K562 (cell line): ENCODE measurements at regions not wholly inside any gene's neighbourhood (a gene's known extent, or its start where the extent isn't known, plus 50 kb on each side); places are given as distances from the start of the nearest gene placed in this dataset.

Experiments used
- ATAC-seq: fragments of 200-7000 bp; cut with Tn5 transposase; 3 replicates; pipeline ENCODE4 v1.9.1; 2020; ENCODE audit warnings: moderate library complexity
- BruUV-seq: library from RNA; stranded (reverse); fragments of 400-500 nt; replicated peaks from 2 replicates; lab custom pipeline; 2021; lab: Mats Ljungman, UMichigan
- CTCF ChIA-PET: fragments of 300-600 bp; formaldehyde crosslinking; extraction: SDS; loops from one replicate; lab custom pipeline; 2021; ENCODE audit warnings: low intra/inter-chr PET ratio; lab: Yijun Ruan, JAX
- POLR2A ChIA-PET: fragments of 300-600, 350-650 bp; sonication (Branson Sonifier 250); formaldehyde crosslinking; extraction: SDS; loops from one replicate; lab custom pipeline; 2021; ENCODE audit warnings: antibody characterized with exemption, inconsistent platforms; lab: Yijun Ruan, JAX
- DNase-seq, 4 experiments: peaks; one replicate each; pipeline versions ENCODE4 v3.0.0 to v3.0.0-alpha.2; 2011 to 2018; ENCODE audit warnings: low spot score in 3 of 4, mixed read lengths in 3 of 4; ENCODE audit errors: extremely low read depth in 1 of 4
- FAIRE-seq: peaks from 2 replicates; lab custom pipeline; 2011; peaks lifted over from hg19 to GRCh38; lab: Jason Lieb, UNC
- H2AFZ ChIP-seq: 2 replicates; pipeline ENCODE4 v1.6.0; 2011; ENCODE audit warnings: low read depth, low read length, control low read depth, inconsistent platforms
- H3K27ac ChIP-seq: fragments of 200-600 bp; 3 replicates; pipeline ENCODE4 v1.8.0; 2011; ENCODE audit warnings: low read depth, mild to moderate bottlenecking, control low read depth, inconsistent platforms, low read length, moderate library complexity, mixed read lengths; ENCODE audit errors: extremely low read depth
- H3K27me3 ChIP-seq, 2 experiments: fragments of 300-600 bp in 1 of 2; 2 replicates in 1 of 2; 3 replicates in 1 of 2; pipeline versions ENCODE4 v1.6.0 to v1.8.0; 2011; ENCODE audit warnings: inconsistent platforms in 2 of 2, low read length in 2 of 2, mild to moderate bottlenecking in 1 of 2, mixed read lengths in 1 of 2, moderate library complexity in 1 of 2; ENCODE audit not compliant: control insufficient read depth in 2 of 2, insufficient read depth in 2 of 2
- H3K36me3 ChIP-seq: fragments of 300-600 bp; 3 replicates; pipeline ENCODE4 v1.8.0; 2011; ENCODE audit warnings: mild to moderate bottlenecking, low read length, inconsistent platforms; ENCODE audit not compliant: control insufficient read depth, insufficient read depth
- H3K4me1 ChIP-seq, 2 experiments: fragments of 200-600 bp in 1 of 2; replicated peaks in 1 of 2; 2 replicates in 1 of 2; 3 replicates in 1 of 2; pipeline versions ENCODE4 v1.5.1 to v1.8.0; 2011; ENCODE audit warnings: inconsistent platforms in 2 of 2, low read length in 2 of 2, mild to moderate bottlenecking in 1 of 2, mixed read lengths in 1 of 2, moderate library complexity in 1 of 2; ENCODE audit not compliant: control insufficient read depth in 2 of 2, insufficient read depth in 2 of 2
- H3K4me2 ChIP-seq: 2 replicates; pipeline ENCODE4 v1.6.1; 2011; ENCODE audit warnings: low read length, control low read depth, inconsistent platforms, mixed read lengths; ENCODE audit not compliant: insufficient read depth
- H3K4me3 ChIP-seq: fragments of 200-600 bp; sonication (generic), shearing (Covaris generic); 2 replicates; pipeline ENCODE4 v1.5.1; 2016; ENCODE audit warnings: control low read depth, inconsistent platforms
- H3K79me2 ChIP-seq: fragments of 200-600 bp; 3 replicates; pipeline ENCODE4 v1.8.0; 2011; ENCODE audit warnings: low read length, inconsistent platforms; ENCODE audit not compliant: control insufficient read depth, insufficient read depth
- H3K9ac ChIP-seq, 2 experiments: 2 replicates each; pipeline versions ENCODE4 v1.6.0 to v1.6.1; 2011; ENCODE audit warnings: low read depth in 2 of 2, low read length in 2 of 2, control low read depth in 1 of 2, inconsistent platforms in 1 of 2, mild to moderate bottlenecking in 1 of 2, mixed read lengths in 1 of 2; ENCODE audit not compliant: insufficient read depth in 1 of 2
- H3K9me1 ChIP-seq: one replicate; pipeline ENCODE4 v1.6.0; 2011; ENCODE audit warnings: inconsistent platforms, mild to moderate bottlenecking, low read length, moderate library complexity; ENCODE audit not compliant: control insufficient read depth, insufficient read depth
- H3K9me3 ChIP-seq: replicated peaks from 2 replicates; pipeline ENCODE4 v1.5.1; 2011; ENCODE audit warnings: low read depth, low read length, inconsistent platforms; ENCODE audit not compliant: control insufficient read depth, insufficient read depth
- H4K20me1 ChIP-seq: replicated peaks from 2 replicates; pipeline ENCODE4 v1.6.1; 2011; ENCODE audit warnings: low read length, inconsistent platforms, mixed read lengths; ENCODE audit not compliant: control insufficient read depth, insufficient read depth
- ATF7 ChIP-seq: fragments of 450-650 bp; IDR thresholded peaks from 2 replicates; pipeline ENCODE4 v1.7.1; 2014; ENCODE audit warnings: mild to moderate bottlenecking, moderate library complexity
- NR2C1 ChIP-seq, 2 experiments: fragments of 450-650 bp; IDR thresholded peaks; 2 replicates each; pipeline ENCODE4 v1.6.1; 2017; ENCODE audit warnings: mild to moderate bottlenecking in 2 of 2, antibody characterized with exemption in 1 of 2, inconsistent platforms in 1 of 2, missing compliant biosample characterization in 1 of 2, missing genetic modification characterization in 1 of 2
- PHB ChIP-seq: fragments of 250-450 bp; sonication (Bioruptor Pico); IDR thresholded peaks from 2 replicates; pipeline ENCODE4 v1.5.0; 2021
- POLR2H ChIP-seq: IDR thresholded peaks from 2 replicates; pipeline ENCODE4 v1.6.1; 2016; ENCODE audit warnings: missing genetic modification characterization, low read depth, mild to moderate bottlenecking, control low read depth, missing compliant biosample characterization, moderate library complexity
- PTRF ChIP-seq: fragments of 450-650 bp; IDR thresholded peaks from 2 replicates; pipeline ENCODE4 v1.6.1; 2016; ENCODE audit warnings: mild to moderate bottlenecking, missing genetic modification characterization, missing compliant biosample characterization
- RAD21 ChIP-seq, 2 experiments: fragments of 250-450 bp in 1 of 2; fragments of 450-650 bp in 1 of 2; sonication (Bioruptor Pico) in 1 of 2; formaldehyde crosslinking in 1 of 2; IDR thresholded peaks in 1 of 2; conservative IDR thresholded peaks in 1 of 2; 2 replicates each; pipeline versions ENCODE4 v1.4.0 to v1.8.0; 2020 to 2022; ENCODE audit warnings: mild to moderate bottlenecking in 2 of 2, moderate library complexity in 1 of 2
- RBBP5 ChIP-seq: fragments of 200-600 bp; sonication (generic); IDR thresholded peaks from 2 replicates; pipeline ENCODE4 v1.6.1; 2012; ENCODE audit warnings: borderline replicate concordance, mild to moderate bottlenecking, low read length, control low read depth, inconsistent platforms; ENCODE audit not compliant: insufficient read depth, poor library complexity, severe bottlenecking
- RBM17 ChIP-seq: fragments of 200-400 bp; formaldehyde crosslinking; IDR thresholded peaks from 2 replicates; pipeline ENCODE4 v1.6.1; 2017; ENCODE audit warnings: low read depth, mild to moderate bottlenecking, low read length, borderline replicate concordance
- RCOR1 ChIP-seq, 2 experiments: IDR thresholded peaks; 2 replicates each; pipeline ENCODE4 v1.6.1; 2012; ENCODE audit warnings: low read depth in 2 of 2, low read length in 2 of 2, borderline replicate concordance in 1 of 2, improper control_type of control experiment in 1 of 2
- WGBS: fragments of 100-300 bp; shearing (Covaris generic); methylation state at CpG from one replicate; pipeline ENCODE4 v1.1.6; 2016; ENCODE audit warnings: low coverage, mixed read lengths; ENCODE audit not compliant: insufficient coverage; ENCODE audit errors: missing lambda C conversion rate; 5-methylcytosine and 5-hydroxymethylcytosine counted together
- in situ Hi-C: fragments of 300-500 bp; cut with MboI; formaldehyde crosslinking; loops from 4 replicates; pipeline ENCODE4 v1.15.0; 2018; ENCODE audit warnings: inconsistent platforms, mixed read lengths
- intact Hi-C: fragments of 100-400 bp; cut with micrococcal nuclease; formaldehyde crosslinking; loops from 2 replicates; pipeline ENCODE4 v1.14.2; 2022
- TF ChIP-seq, protein P1 (sequence below): IDR thresholded peaks from 2 replicates; pipeline ENCODE4 v1.6.1; 2011; ENCODE audit warnings: borderline replicate concordance, low read depth, mild to moderate bottlenecking, moderate library complexity, low read length; ENCODE audit not compliant: insufficient read depth, poor library complexity, severe bottlenecking
- TF ChIP-seq, protein P2 (sequence below): sonication (generic); formaldehyde crosslinking; IDR thresholded peaks from 2 replicates; pipeline ENCODE4 v1.8.1; 2022; ENCODE audit warnings: missing genetic modification reagents

DNA sequence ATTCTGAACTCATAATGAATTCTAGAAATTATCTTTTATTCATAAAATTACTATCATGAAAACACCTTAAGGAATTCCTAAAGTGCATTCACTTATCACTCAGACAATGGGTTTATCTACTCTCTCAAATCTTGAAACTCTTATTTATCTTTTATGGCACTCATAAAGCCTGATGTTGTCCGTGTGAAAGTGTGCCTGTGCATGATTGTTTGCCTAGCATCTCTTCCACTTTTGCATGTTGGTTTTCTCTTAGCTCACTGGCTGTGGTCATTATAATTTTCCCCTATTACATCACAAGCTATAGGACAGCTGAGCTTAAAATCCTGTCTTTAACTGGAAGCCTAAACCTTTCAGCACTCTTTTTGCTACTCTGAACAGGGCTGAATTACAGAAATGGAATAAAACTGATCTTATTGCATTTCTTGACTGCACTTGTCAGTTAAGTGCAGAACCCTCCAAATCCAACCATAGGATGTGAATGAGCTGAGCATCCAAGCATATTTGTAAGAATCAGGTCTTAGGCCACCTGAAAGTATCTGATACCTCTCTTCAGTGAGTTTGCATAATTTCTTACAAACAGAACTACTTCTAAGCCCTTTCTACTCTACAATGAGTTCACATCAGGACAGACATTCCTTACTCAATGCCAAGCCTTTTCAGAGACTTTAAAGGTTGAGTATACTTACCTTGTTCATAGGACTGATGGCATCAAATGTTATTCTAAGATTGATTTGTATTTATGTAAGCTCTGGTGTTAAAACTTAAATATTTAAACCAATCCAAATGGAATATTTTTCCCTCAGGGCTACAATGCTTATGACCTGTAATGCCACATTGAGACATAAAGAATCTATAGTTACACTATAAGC, 221.2 kb upstream of the KITLG start:
- intact Hi-C loops: no loop called here
- in situ Hi-C loops: no loop called here
- FAIRE-seq: no peak
- H2AFZ ChIP-seq: no peak overlapping the region
- H3K9me3 ChIP-seq: no peaks in the 10 kb centered on the region; the same call in 1 of the 2 replicates
- no TSS peak for BruUV-seq
- H3K27ac ChIP-seq: no peak overlapping the region
- no peaks in the 10 kb centered on the region for H3K36me3 ChIP-seq
- ChIA-PET CTCF (no interaction called here), POLR2A (no interaction called here)
- TF ChIP-seq, protein P1, sequence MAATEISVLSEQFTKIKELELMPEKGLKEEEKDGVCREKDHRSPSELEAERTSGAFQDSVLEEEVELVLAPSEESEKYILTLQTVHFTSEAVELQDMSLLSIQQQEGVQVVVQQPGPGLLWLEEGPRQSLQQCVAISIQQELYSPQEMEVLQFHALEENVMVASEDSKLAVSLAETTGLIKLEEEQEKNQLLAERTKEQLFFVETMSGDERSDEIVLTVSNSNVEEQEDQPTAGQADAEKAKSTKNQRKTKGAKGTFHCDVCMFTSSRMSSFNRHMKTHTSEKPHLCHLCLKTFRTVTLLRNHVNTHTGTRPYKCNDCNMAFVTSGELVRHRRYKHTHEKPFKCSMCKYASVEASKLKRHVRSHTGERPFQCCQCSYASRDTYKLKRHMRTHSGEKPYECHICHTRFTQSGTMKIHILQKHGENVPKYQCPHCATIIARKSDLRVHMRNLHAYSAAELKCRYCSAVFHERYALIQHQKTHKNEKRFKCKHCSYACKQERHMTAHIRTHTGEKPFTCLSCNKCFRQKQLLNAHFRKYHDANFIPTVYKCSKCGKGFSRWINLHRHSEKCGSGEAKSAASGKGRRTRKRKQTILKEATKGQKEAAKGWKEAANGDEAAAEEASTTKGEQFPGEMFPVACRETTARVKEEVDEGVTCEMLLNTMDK: no peak
- no peak for DNase-seq
- no peaks in the 10 kb centered on the region for H3K9me1 ChIP-seq
- no peak overlapping the region for H3K9ac ChIP-seq
- no peak for ATAC-seq
- WGBS: 0% methylated on average over 1 of the region's 1 CpG
- H3K4me1 ChIP-seq: no peaks in the 10 kb centered on the region
- no peaks in the 10 kb centered on the region for H3K27me3 ChIP-seq
- H3K4me3 ChIP-seq: no peak overlapping the region
- H3K79me2 ChIP-seq: no peaks in the 10 kb centered on the region
- no peak overlapping the region for H3K4me2 ChIP-seq
- H4K20me1 ChIP-seq: no peaks in the 10 kb centered on the region

- in situ Hi-C loops (no loop called here), intact Hi-C loops (no loop called here)
- no peaks in the 10 kb centered on the region for H3K27me3 ChIP-seq
- H3K9me1 ChIP-seq: no peaks in the 10 kb centered on the region
- H3K79me2 ChIP-seq: no peaks in the 10 kb centered on the region
- H3K9ac ChIP-seq: no peak overlapping the region
- BruUV-seq: no TSS peak
- no peak overlapping the region for H3K27ac ChIP-seq
- H2AFZ ChIP-seq: no peak overlapping the region
- H3K4me3 ChIP-seq: no peak overlapping the region
- H3K36me3 ChIP-seq: no peaks in the 10 kb centered on the region
- no peak for DNase-seq
- ChIA-PET POLR2A (no interaction called here), CTCF (no interaction called here)
- H3K9me3 ChIP-seq: peaks cover 2% of the 10 kb centered on the region; the same call in 1 of the 2 replicates
- no peak for FAIRE-seq
- no peak for ATAC-seq
- H3K4me2 ChIP-seq: no peak overlapping the region
- H3K4me1 ChIP-seq: no peaks in the 10 kb centered on the region
- H4K20me1 ChIP-seq: no peaks in the 10 kb centered on the region
- TF ChIP-seq POLR2H (tag) (no peak), PTRF (no peak), RAD21 (CRISPR knock-in tag; conservative IDR thresholded peaks at IDR 0.05 in 1 of 2, IDR thresholded peaks at IDR 0.05 in 1 of 2) (no peak), RBBP5 (no peak), RBM17 (no peak), NR2C1 (IDR thresholded peaks at IDR 0.05) (no peak), NR2C1 (tag; IDR thresholded peaks at IDR 0.05) (no peak), PHB (CRISPR knock-in tag) (no peak), RCOR1 (IDR thresholded peaks at IDR 0.05; ENCODE audit: borderline replicate concordance in 1 of 2, low read depth in 2 of 2, low read length in 2 of 2) (no peak), ATF7 (no peak)
- TF ChIP-seq, protein P2, sequence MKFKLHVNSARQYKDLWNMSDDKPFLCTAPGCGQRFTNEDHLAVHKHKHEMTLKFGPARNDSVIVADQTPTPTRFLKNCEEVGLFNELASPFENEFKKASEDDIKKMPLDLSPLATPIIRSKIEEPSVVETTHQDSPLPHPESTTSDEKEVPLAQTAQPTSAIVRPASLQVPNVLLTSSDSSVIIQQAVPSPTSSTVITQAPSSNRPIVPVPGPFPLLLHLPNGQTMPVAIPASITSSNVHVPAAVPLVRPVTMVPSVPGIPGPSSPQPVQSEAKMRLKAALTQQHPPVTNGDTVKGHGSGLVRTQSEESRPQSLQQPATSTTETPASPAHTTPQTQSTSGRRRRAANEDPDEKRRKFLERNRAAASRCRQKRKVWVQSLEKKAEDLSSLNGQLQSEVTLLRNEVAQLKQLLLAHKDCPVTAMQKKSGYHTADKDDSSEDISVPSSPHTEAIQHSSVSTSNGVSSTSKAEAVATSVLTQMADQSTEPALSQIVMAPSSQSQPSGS: no peak
Observed at GRCh38 chr12:88793096-88793495, 212.8 kb upstream of the KITLG start.
